Natural killer cell (primary cell): ENCODE measurements at regions not wholly inside any gene's neighbourhood (a gene's known extent, or its start where the extent isn't known, plus 50 kb on each side); places are given as distances from the start of the nearest gene placed in this dataset.

ENCODE experiments used
- ATAC-seq, 3 donors: fragments of 150-1000 bp in 2 of 3; fragments of 200-7000 bp in 1 of 3; cut with Tn5 transposase; 1 replicate in 1 of 3; 2 replicates in 2 of 3; pipeline ENCODE4 v1.10.0; 2021; ENCODE audit warnings: mild to moderate bottlenecking in 2 of 3, moderate library complexity in 2 of 3
- DNase-seq, 2 donors: peaks; one replicate each; pipeline versions ENCODE4 v3.0.0 to v3.0.0-alpha.2; 2013 to 2021; ENCODE audit warnings: mixed read lengths in 1 of 2
- H3K27ac ChIP-seq: one replicate; pipeline ENCODE4 v1.5.1; 2013; ENCODE audit warnings: mild to moderate bottlenecking, low read length
- H3K27me3 ChIP-seq: one replicate; pipeline ENCODE4 v1.6.1; 2013; ENCODE audit warnings: low read length; ENCODE audit not compliant: control insufficient read depth, insufficient read depth
- H3K36me3 ChIP-seq: one replicate; pipeline ENCODE4 v1.6.1; 2013; ENCODE audit warnings: low read length; ENCODE audit not compliant: control insufficient read depth, insufficient read depth
- H3K4me1 ChIP-seq: one replicate; pipeline ENCODE4 v1.6.1; 2013; ENCODE audit warnings: low read length; ENCODE audit not compliant: control insufficient read depth, insufficient read depth
- H3K4me3 ChIP-seq: one replicate; pipeline ENCODE4 v1.5.1; 2013; ENCODE audit warnings: low read length
- H3K9me3 ChIP-seq: one replicate; pipeline ENCODE4 v1.6.1; 2013; ENCODE audit warnings: low read length; ENCODE audit not compliant: control insufficient read depth, insufficient read depth
- H3K27ac Mint-ChIP-seq, 2 donors: one replicate each; pipeline ENCODE4 v1.8.0; 2022; ENCODE audit warnings: mild to moderate bottlenecking in 2 of 2, mixed read lengths in 2 of 2, moderate library complexity in 1 of 2
- H3K27me3 Mint-ChIP-seq, 2 donors: one replicate each; pipeline ENCODE4 v1.8.0; 2022; ENCODE audit warnings: low read depth in 2 of 2, mixed read lengths in 2 of 2
- H3K36me3 Mint-ChIP-seq: one replicate; pipeline ENCODE4 v1.8.0; 2022; ENCODE audit warnings: mixed read lengths
- H3K4me1 Mint-ChIP-seq, 2 donors: one replicate each; pipeline ENCODE4 v1.8.0; 2022; ENCODE audit warnings: mixed read lengths in 2 of 2
- H3K4me3 Mint-ChIP-seq: one replicate; pipeline ENCODE4 v1.8.0; 2022; ENCODE audit warnings: mild to moderate bottlenecking, moderate library complexity, mixed read lengths
- H3K9me3 Mint-ChIP-seq, 2 donors: one replicate each; pipeline ENCODE4 v1.8.0; 2022; ENCODE audit warnings: mixed read lengths in 2 of 2
- WGBS: methylation state at CpG from one replicate; pipeline ENCODE4 v1.1.7; 2013; ENCODE audit warnings: missing lambda C conversion rate; ENCODE audit not compliant: insufficient coverage; 5-methylcytosine and 5-hydroxymethylcytosine counted together
- intact Hi-C: fragments of 100-400 bp; cut with micrococcal nuclease; formaldehyde crosslinking; loops from one replicate; pipeline ENCODE4 v1.14.2; 2022
- TF ChIP-seq, protein P1 (sequence below): fragments of 200-600 bp; IDR thresholded peaks from one replicate; pipeline ENCODE4 v1.8.0; 2022; ENCODE audit warnings: antibody characterized with exemption

DNA sequence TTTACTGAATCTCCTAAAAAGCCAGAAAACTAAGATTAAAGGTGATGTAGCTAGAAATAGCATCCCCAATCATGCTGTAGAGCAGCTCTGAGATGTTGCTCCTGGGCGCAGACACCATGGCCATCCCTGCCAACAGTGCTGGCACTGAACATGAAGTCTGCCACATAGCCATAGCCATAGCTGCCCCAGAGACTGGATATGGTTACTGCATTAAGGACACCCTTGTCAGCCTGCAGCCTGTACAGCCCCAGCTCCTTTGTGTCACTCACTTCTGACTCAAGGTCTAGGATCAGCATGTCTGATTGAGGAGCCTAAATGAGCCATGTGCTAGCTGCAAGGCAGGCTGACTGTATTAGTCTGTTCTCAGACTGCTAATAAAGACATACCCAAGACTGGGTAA lies 284.6 kb downstream of the RPS24 start:
- ATAC-seq (no peak), DNase-seq (no peak)
- H3K4me3 ChIP-seq, result no peak overlapping the region
- no peak overlapping the region for H3K4me3 Mint-ChIP-seq
- H3K27me3 ChIP-seq, result no peaks in the 10 kb centered on the region
- H3K9me3 ChIP-seq, result no peaks in the 10 kb centered on the region
- peaks cover 20% of the 10 kb centered on the region for H3K4me1 ChIP-seq
- intact Hi-C loops, result no loop called here
- no peak overlapping the region for H3K27ac ChIP-seq
- no peaks in the 10 kb centered on the region for H3K9me3 Mint-ChIP-seq
- H3K36me3 Mint-ChIP-seq, result no peaks in the 10 kb centered on the region
- TF ChIP-seq, protein P1, sequence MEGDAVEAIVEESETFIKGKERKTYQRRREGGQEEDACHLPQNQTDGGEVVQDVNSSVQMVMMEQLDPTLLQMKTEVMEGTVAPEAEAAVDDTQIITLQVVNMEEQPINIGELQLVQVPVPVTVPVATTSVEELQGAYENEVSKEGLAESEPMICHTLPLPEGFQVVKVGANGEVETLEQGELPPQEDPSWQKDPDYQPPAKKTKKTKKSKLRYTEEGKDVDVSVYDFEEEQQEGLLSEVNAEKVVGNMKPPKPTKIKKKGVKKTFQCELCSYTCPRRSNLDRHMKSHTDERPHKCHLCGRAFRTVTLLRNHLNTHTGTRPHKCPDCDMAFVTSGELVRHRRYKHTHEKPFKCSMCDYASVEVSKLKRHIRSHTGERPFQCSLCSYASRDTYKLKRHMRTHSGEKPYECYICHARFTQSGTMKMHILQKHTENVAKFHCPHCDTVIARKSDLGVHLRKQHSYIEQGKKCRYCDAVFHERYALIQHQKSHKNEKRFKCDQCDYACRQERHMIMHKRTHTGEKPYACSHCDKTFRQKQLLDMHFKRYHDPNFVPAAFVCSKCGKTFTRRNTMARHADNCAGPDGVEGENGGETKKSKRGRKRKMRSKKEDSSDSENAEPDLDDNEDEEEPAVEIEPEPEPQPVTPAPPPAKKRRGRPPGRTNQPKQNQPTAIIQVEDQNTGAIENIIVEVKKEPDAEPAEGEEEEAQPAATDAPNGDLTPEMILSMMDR, result no peak
- WGBS, result 97% methylated on average over 1 of the region's 1 CpG
- no peak overlapping the region for H3K27ac Mint-ChIP-seq
- H3K4me1 Mint-ChIP-seq, result peaks cover 8 to 10% of the 10 kb centered on the region in 2 donors
- H3K27me3 Mint-ChIP-seq, result no peaks in the 10 kb centered on the region
- H3K36me3 ChIP-seq, result no peaks in the 10 kb centered on the region

DNA sequence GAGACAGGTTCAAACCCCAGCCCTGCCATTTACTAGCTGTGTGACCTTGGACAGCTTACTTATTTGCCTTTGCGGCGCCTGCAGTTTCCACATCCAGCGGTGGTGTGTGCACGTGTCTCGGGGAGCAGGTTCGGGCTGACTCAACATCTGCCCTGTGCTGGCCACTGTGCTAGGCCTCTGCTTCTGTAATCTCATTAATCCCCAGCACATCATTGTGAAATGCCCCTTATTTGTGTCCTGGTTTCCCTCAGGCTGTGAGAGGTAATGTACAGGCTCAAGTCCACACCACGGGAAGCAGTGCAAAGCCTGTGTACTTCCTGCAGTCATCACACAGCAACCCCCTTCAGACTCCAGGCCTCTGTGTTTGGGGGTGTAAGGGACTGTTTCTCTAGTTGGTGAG lies 285.7 kb downstream of the RPS24 start:
- no peaks in the 10 kb centered on the region for H3K9me3 ChIP-seq
- 98% methylated on average over 6 of the region's 7 CpGs for WGBS
- intact Hi-C loops, result no loop called here
- no peak for DNase-seq
- no peaks in the 10 kb centered on the region for H3K27me3 ChIP-seq
- Mint-ChIP-seq H3K9me3 (no peaks in the 10 kb centered on the region), H3K4me1 (peaks cover 8 to 10% of the 10 kb centered on the region in 2 donors), H3K4me3 (no peak overlapping the region), H3K27ac (no peak overlapping the region), H3K36me3 (no peaks in the 10 kb centered on the region), H3K27me3 (no peaks in the 10 kb centered on the region)
- peaks cover 20% of the 10 kb centered on the region for H3K4me1 ChIP-seq
- H3K27ac ChIP-seq, result no peak overlapping the region
- no peaks in the 10 kb centered on the region for H3K36me3 ChIP-seq
- ATAC-seq, result no peak
- no peak overlapping the region for H3K4me3 ChIP-seq
- TF ChIP-seq, protein P1, result no peak

DNA sequence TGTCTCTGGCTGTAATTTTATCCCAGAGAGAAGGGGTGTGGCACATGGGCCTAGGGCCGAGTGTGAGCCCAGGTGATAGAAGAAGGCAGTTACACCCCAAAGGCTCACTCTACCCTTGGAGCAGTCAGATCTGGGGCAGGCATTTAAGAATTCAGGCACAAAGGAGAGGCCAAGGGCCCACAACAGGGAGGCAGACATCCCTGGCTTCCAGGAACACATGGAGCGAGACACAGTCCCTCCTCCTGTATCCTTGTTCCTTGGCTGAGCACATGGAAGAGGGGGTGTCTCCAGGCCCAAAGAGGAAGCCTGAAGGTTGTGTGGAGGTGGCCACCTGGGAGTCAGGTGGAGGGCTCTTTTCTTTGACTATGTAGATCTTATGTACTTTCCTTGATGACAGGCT lies 286.2 kb downstream of the RPS24 start:
- peaks cover 8 to 10% of the 10 kb centered on the region in 2 donors for H3K4me1 Mint-ChIP-seq
- no peaks in the 10 kb centered on the region for H3K27me3 ChIP-seq
- peaks cover 20% of the 10 kb centered on the region for H3K4me1 ChIP-seq
- no peaks in the 10 kb centered on the region for H3K9me3 ChIP-seq
- peak overlapping the region; percentile 2 to 54 for H3K27ac Mint-ChIP-seq
- no peaks in the 10 kb centered on the region for H3K36me3 ChIP-seq
- 96% methylated on average over 2 of the region's 2 CpGs for WGBS
- no peak overlapping the region for H3K4me3 ChIP-seq
- no peaks in the 10 kb centered on the region for H3K36me3 Mint-ChIP-seq
- H3K27ac ChIP-seq, result peak overlapping the region; percentile 14
- ATAC-seq, result no peak
- no peak overlapping the region for H3K4me3 Mint-ChIP-seq
- intact Hi-C loops, result no loop called here
- TF ChIP-seq, protein P1, result no peak
- no peaks in the 10 kb centered on the region for H3K27me3 Mint-ChIP-seq
- no peaks in the 10 kb centered on the region for H3K9me3 Mint-ChIP-seq
- DNase-seq, result no peak

DNA sequence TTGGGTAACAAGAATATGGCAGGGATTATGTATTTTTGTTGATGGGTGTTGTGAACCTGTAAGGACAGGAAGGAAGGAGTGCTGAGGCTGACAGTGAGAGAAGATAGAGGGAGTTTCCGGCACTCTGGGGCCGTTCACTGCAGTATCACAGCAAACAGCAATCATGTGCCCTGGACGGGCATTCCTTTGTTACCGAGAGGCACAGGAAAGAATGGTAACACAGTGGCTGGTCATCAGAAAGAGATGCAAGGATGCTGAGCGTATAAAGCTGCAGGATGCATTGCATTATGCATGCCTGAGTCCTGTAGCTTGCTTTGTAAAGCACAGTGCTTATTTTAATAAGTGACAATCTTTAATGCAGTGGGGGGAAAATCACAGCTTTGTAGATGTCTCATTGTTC lies 286.8 kb downstream of the RPS24 start:
- ATAC-seq (peak; percentile 73 to 91 (median 76)), DNase-seq (peak in 1 of 2 donors; percentile 42)
- TF ChIP-seq, protein P1, result no peak
- peaks cover 20% of the 10 kb centered on the region for H3K4me1 ChIP-seq
- Mint-ChIP-seq H3K9me3 (peaks cover 3 to 4% of the 10 kb centered on the region in 2 donors), H3K4me3 (no peak overlapping the region), H3K27ac (peak overlapping the region; percentile 2 to 54), H3K27me3 (peaks cover 0 to 2% of the 10 kb centered on the region in 2 donors), H3K36me3 (no peaks in the 10 kb centered on the region), H3K4me1 (peaks cover 8 to 10% of the 10 kb centered on the region in 2 donors)
- H3K4me3 ChIP-seq, result no peak overlapping the region
- no peaks in the 10 kb centered on the region for H3K27me3 ChIP-seq
- no peaks in the 10 kb centered on the region for H3K9me3 ChIP-seq
- no peaks in the 10 kb centered on the region for H3K36me3 ChIP-seq
- H3K27ac ChIP-seq, result peak overlapping the region; percentile 14
- intact Hi-C loops, result no loop called here
- 49% methylated on average over 5 of the region's 5 CpGs for WGBS
